SW 1271 (cell line): ENCODE measurements at regions not wholly inside any gene's neighbourhood (a gene's known extent, or its start where the extent isn't known, plus 50 kb on each side); places are given as distances from the start of the nearest gene placed in this dataset.
"Not testable (repeated sequence)": the region's sequence is repeated elsewhere in the genome, so short reads cannot be mapped to it uniquely, and the experiment has no call there.

Experiments used
- DNase-seq, 2 experiments: peaks; one replicate each; lab custom pipeline; 2025; lab: John Stamatoyannopoulos, UW

DNA sequence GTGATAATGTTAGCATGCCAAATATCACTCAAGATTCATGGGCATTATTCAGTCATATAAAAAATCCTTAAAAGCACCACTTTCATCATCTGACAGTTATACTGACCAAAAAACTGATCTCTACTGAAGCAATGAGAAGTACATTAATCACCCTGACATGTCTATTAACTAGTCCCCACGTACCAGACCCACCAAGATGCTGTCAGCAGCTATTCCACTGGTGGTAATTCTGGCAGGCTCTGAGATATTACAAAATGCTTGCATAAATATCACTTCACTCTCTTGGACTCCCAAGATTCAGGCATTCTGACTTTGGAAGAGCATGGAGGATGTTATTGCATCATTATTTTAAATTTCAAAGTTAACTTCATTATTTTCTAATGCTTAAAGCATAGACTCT is 717.0 kb downstream of the DNAH5 start:
- no peak for DNase-seq

DNA sequence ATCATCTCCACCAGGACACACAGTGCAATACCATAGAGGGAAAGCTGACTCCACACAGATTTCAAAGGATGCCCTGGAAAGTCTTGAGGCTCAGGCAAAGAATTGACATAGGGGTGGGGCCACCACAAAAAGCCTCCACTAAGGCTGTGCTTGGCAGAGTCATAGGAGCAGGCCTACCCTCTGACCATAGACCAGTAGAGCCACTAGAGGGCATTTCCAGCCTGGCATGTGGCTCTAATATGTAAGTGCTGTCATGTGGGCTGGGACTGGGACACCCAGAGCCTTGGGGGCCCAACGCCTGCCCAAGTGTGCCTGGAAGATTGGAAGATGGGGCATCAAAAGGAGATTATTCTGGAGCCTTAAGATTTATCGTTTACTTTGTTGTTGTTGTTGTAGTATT is 726.0 kb downstream of the DNAH5 start:
- peak; percentile 7 to 25 for DNase-seq

GRCh38 chr5:13217636-13218035 is 726.9 kb downstream of the DNAH5 start:
- no peak for DNase-seq

DNA sequence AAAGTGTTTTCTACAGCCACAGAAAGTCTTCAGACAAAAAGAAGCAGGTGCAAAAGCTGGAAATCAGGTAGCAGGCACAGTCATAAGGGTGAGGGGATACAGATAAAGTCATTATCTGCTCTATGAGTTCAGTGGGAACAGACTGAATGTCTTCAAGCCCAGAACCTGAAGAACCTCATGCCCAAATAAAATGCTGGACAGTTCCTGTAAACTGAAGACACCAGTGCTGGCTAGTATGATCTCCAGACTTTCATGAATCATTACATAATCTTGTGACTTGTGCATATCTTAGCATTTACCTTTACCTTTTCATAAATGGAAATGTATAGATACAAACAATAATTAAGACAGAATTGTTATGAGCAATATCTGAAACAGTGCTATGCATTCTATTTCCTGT is 728.7 kb downstream of the DNAH5 start:
- no peak for DNase-seq

DNA sequence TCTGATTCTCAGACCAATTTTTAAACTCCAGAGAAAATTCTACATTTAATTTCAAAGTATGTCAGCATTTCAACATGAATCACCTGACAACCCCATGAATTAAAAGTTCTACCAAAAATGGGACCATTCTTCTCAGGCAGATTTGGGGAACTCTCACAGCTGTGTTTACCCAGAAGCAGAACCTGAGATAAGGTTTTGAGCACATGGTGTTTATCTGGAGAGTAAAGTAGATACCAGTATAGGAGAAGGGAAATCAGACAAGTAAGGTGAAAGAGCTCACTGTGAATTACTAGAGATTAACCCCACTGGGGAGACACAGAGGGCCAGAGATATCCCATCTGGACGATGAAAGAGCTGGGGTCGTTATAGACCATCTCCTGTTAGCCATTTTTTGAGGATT is 729.1 kb downstream of the DNAH5 start:
- no peak for DNase-seq

DNA sequence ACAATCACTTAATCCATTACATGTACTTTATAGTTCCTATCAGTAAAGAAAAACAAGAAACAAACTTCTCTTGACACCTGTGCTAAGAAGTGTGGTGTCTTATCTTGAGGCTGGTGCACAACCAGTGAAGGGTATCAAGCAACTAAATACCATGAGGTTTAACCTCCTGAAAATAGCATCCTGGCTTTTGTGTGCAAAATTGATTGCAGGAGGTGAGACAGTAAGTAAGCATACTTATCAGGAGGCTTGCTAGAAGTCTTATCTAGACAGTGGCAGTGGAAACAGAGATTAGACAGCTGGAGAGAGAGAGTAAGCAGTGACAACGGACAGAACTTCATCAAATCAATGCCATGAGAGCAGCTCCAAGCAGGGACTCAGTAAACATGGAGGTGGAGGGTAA is 730.3 kb downstream of the DNAH5 start:
- DNase-seq = no peak

- DNase-seq = no peak
These were observed 731.6 kb downstream of the DNAH5 start for GRCh38 chr5:13212886-13213285.

GRCh38 chr5:13211064-13211463 is 733.4 kb downstream of the DNAH5 start:
- no peak for DNase-seq

- no peak for DNase-seq
These were observed 737.4 kb downstream of the DNAH5 start for GRCh38 chr5:13207112-13207511.

DNA sequence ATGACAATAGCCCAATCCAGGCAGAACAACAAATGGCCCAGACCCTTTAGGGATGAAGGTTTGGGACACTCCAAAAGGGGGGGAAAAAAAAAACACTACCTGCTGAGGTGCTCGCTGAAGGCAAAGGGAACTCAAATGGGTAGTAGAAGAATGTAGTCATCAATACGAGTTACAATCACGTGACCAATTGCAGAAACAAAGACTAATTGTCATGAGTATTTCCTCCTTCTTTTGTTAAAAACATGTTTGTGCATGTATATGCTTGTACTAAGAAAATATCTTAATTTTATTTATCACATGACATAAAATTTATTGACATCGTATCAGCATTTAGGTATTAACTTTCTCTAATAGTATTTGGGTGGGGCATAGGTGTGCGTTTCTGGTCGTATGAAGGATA is 743.5 kb downstream of the DNAH5 start:
- DNase-seq = no peak

- not testable (repeated sequence) for DNase-seq
These were observed 746.3 kb downstream of the DNAH5 start for GRCh38 chr5:13198226-13198625.

DNA sequence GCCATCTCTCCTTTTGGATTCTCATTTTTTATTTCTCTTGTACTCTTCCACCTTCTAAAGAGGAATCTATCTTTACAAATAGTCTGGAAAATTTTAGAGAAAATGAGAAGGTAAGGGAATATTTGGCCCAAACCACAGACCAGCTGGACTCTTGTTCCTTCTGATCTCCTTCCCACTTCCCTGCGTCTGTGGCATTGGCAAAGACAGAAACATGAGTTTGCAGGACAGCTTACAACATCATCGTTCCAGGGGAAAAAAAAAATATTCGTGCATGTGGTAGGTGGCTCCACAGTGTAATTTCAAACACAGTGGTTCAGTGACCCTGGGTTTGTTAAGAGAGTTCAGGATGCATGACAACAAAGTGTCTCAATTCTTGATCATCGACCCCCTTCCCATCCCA is 755.0 kb downstream of the DNAH5 start:
- DNase-seq = no peak

- no peak for DNase-seq
These were observed 756.1 kb downstream of the DNAH5 start for GRCh38 chr5:13188371-13188770.

DNA sequence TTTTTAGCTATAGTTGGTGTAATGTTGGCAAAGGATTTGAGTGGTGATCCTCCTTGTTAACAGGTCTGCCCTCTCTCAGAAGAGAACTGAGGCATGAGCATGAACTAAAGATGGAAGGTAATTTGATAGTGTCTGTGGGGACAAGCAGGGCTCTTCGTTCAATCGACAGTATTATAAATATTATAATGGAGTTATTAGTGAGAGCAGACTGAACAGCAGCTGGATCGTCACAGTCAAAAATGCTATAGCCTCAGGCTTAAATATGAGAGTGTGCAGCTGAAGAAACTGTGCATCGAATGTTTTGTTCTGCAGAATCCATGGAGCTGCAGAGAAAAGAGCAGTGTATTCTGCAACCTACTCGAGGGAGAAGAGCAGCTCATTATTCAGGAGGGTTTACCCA is 757.3 kb downstream of the DNAH5 start:
- no peak for DNase-seq

GRCh38 chr5:13186177-13186576 is 758.3 kb downstream of the DNAH5 start:
- no peak for DNase-seq

- no peak for DNase-seq
These were observed 764.9 kb downstream of the DNAH5 start for GRCh38 chr5:13179407-13180087.

- no peak for DNase-seq
These were observed 800.9 kb downstream of the DNAH5 start for GRCh38 chr5:13143630-13144029.

- DNase-seq = no peak
These were observed 801.3 kb downstream of the DNAH5 start for GRCh38 chr5:13143214-13143613.

GRCh38 chr5:13133951-13134350 is 810.5 kb downstream of the DNAH5 start:
- no peak for DNase-seq

- DNase-seq = no peak
These were observed 829.0 kb downstream of the DNAH5 start for GRCh38 chr5:13115476-13115875.

DNA sequence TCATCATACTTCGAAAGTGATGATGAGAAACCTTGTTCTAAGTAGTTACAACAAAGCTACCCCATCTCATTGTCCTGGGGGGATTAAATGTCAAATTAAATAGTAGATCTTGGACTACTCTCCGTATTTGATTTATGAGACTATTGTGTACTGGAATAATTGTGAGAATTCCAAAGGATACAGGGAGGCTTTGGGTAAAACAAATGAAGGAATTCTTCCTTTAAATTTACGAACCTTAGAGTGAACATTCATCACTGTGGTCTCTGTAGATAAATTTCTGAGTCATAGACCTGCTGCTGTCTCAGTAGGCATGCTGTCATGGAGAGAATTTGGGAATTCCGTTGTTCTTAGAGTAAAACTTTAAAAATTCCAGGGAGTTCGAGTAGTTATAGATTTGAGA is 836.2 kb downstream of the DNAH5 start:
- DNase-seq = no peak

- DNase-seq = no peak
These were observed 837.0 kb downstream of the DNAH5 start for GRCh38 chr5:13107537-13107936.

DNA sequence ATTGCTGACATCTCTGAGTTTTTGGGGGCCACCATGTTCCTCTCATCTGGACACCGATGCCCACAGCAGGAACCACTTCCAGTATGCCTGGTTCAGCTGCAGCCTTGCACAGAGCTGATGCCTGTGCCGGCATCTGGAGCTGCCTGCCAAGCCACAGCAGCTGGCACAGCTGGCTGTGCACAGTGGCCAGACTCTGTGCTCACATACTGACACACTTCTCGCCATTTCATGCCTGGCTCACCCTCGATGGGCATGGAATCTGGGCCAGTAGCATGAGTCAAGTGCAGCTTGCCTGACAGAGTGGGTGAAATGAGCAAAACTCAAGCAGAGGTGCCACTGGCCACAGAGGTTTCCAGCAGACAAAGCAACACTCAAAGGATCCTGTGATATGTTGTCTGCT is 863.4 kb downstream of the DNAH5 start:
- no peak for DNase-seq

- DNase-seq = not testable (repeated sequence)
These were observed 871.6 kb downstream of the DNAH5 start for GRCh38 chr5:13072936-13073335.

- no peak for DNase-seq
These were observed 881.4 kb downstream of the DNAH5 start for GRCh38 chr5:13063088-13063487.
